ENCODE measurements at regions not wholly inside any gene's neighbourhood (a gene's known extent, or its start where the extent isn't known, plus 50 kb on each side); places are given as distances from the start of the nearest gene placed in this dataset.
A peak's percentile ranks its signal among the peaks of the same experiment; 100 is the strongest.

- peak; percentile 26 for DNase-seq (ENCODE audit: low spot score)
- Mint-ChIP-seq H3K27ac (no peak overlapping the region), H3K36me3 (ENCODE audit: low read depth) (peaks cover 7% of the 10 kb centered on the region; the same call in 1 of the 3 replicates), H3K27me3 (ENCODE audit: insufficient read depth, low read depth, poor library complexity) (peaks cover 5% of the 10 kb centered on the region), H3K4me1 (peaks cover 3% of the 10 kb centered on the region; the same call in 2 of the 3 replicates), H3K4me3 (no peak overlapping the region), H3K9me3 (peaks cover 11% of the 10 kb centered on the region; the same call in 2 of the 3 replicates)
- Histone ChIP-seq H4K20me1 (replicated peaks; ENCODE audit: insufficient read depth) (no peaks in the 10 kb centered on the region), H3K36me3 (ENCODE audit: insufficient read depth) (0 out of 2 replicates have a peak, but pooled peaks cover 3% of the 10 kb centered on the region), H3K4me2 (no peak overlapping the region), H3K27me3 (ENCODE audit: insufficient read depth) (no peaks in the 10 kb centered on the region), H3K79me2 (replicated peaks; ENCODE audit: insufficient read depth) (no peaks in the 10 kb centered on the region), H3K9me2 (ENCODE audit: insufficient read depth) (0 out of 2 replicates have a peak, but pooled peaks cover 5% of the 10 kb centered on the region), H3K4me1 (ENCODE audit: insufficient read depth) (no peaks in the 10 kb centered on the region), H3K4me3 (no peak overlapping the region), H3F3A (replicated peaks; ENCODE audit: low read depth) (no peaks in the 10 kb centered on the region), H2AFZ (no peak overlapping the region), H3K27ac (ENCODE audit: low read depth) (no peak overlapping the region)
- peak; percentile 68 for ATAC-seq
- no peak for TF ChIP-seq JUNB (IDR thresholded peaks at IDR 0.05; ENCODE audit: unreplicated experiment)
- TF ChIP-seq POLR2AphosphoS5 (IDR thresholded peaks at IDR 0.05; ENCODE audit: low read depth), result no peak
- TF ChIP-seq STAT1 (IDR thresholded peaks at IDR 0.05; ENCODE audit: unreplicated experiment), result no peak
- no peak for TF ChIP-seq ZNF331 (CRISPR knock-in tag; IDR thresholded peaks at IDR 0.05; ENCODE audit: low read depth)
- TF ChIP-seq CREB1 (CRISPR knock-in tag; IDR thresholded peaks at IDR 0.05; ENCODE audit: low read depth), result no peak
- no peak for TF ChIP-seq ETS1 (IDR thresholded peaks at IDR 0.05)
- no peak for TF ChIP-seq EZH2phosphoT487 (IDR thresholded peaks at IDR 0.05; ENCODE audit: unreplicated experiment)
- peak in 1 of 2 experiments; percentile 57; a peak in 2 of 4 replicates for TF ChIP-seq CTCF (conservative IDR thresholded peaks at IDR 0.05; ENCODE audit: low read depth in 2 of 2)
- TF ChIP-seq EZH2 (IDR thresholded peaks at IDR 0.05; ENCODE audit: low read depth, unreplicated experiment), result no peak
Measured at GRCh38 chr2:156005999-156006712, 326.4 kb downstream of the NR4A2 start.

- H3K79me2 ChIP-seq (replicated peaks; ENCODE audit: insufficient read depth), result no peaks in the 10 kb centered on the region
- no peak for ATAC-seq
- H3K4me1 ChIP-seq (ENCODE audit: insufficient read depth), result no peaks in the 10 kb centered on the region
- H3K4me3 ChIP-seq, result no peak overlapping the region
- H3F3A ChIP-seq (replicated peaks; ENCODE audit: low read depth), result no peaks in the 10 kb centered on the region
- H4K20me1 ChIP-seq (replicated peaks; ENCODE audit: insufficient read depth), result no peaks in the 10 kb centered on the region
- Mint-ChIP-seq H3K4me1 (peaks cover 3% of the 10 kb centered on the region; the same call in 2 of the 3 replicates), H3K36me3 (ENCODE audit: low read depth) (peaks cover 5% of the 10 kb centered on the region; the same call in 1 of the 3 replicates), H3K4me3 (no peak overlapping the region), H3K27ac (no peak overlapping the region), H3K9me3 (peaks cover 8% of the 10 kb centered on the region; the same call in 2 of the 3 replicates), H3K27me3 (ENCODE audit: insufficient read depth, low read depth, poor library complexity) (peaks cover 3% of the 10 kb centered on the region)
- DNase-seq (ENCODE audit: low spot score), result no peak
- H3K4me2 ChIP-seq, result no peak overlapping the region
- 0 out of 2 replicates have a peak, but pooled peaks cover 5% of the 10 kb centered on the region for H3K9me2 ChIP-seq (ENCODE audit: insufficient read depth)
- 0 out of 2 replicates have a peak, but pooled peaks cover 3% of the 10 kb centered on the region for H3K36me3 ChIP-seq (ENCODE audit: insufficient read depth)
- no peaks in the 10 kb centered on the region for H3K27me3 ChIP-seq (ENCODE audit: insufficient read depth)
- no peak overlapping the region for H3K27ac ChIP-seq (ENCODE audit: low read depth)
- H2AFZ ChIP-seq, result no peak overlapping the region
- TF ChIP-seq CREB1 (CRISPR knock-in tag; IDR thresholded peaks at IDR 0.05; ENCODE audit: low read depth) (no peak), JUNB (IDR thresholded peaks at IDR 0.05; ENCODE audit: unreplicated experiment) (no peak), ETS1 (IDR thresholded peaks at IDR 0.05) (no peak)
- TF ChIP-seq, protein P1, sequence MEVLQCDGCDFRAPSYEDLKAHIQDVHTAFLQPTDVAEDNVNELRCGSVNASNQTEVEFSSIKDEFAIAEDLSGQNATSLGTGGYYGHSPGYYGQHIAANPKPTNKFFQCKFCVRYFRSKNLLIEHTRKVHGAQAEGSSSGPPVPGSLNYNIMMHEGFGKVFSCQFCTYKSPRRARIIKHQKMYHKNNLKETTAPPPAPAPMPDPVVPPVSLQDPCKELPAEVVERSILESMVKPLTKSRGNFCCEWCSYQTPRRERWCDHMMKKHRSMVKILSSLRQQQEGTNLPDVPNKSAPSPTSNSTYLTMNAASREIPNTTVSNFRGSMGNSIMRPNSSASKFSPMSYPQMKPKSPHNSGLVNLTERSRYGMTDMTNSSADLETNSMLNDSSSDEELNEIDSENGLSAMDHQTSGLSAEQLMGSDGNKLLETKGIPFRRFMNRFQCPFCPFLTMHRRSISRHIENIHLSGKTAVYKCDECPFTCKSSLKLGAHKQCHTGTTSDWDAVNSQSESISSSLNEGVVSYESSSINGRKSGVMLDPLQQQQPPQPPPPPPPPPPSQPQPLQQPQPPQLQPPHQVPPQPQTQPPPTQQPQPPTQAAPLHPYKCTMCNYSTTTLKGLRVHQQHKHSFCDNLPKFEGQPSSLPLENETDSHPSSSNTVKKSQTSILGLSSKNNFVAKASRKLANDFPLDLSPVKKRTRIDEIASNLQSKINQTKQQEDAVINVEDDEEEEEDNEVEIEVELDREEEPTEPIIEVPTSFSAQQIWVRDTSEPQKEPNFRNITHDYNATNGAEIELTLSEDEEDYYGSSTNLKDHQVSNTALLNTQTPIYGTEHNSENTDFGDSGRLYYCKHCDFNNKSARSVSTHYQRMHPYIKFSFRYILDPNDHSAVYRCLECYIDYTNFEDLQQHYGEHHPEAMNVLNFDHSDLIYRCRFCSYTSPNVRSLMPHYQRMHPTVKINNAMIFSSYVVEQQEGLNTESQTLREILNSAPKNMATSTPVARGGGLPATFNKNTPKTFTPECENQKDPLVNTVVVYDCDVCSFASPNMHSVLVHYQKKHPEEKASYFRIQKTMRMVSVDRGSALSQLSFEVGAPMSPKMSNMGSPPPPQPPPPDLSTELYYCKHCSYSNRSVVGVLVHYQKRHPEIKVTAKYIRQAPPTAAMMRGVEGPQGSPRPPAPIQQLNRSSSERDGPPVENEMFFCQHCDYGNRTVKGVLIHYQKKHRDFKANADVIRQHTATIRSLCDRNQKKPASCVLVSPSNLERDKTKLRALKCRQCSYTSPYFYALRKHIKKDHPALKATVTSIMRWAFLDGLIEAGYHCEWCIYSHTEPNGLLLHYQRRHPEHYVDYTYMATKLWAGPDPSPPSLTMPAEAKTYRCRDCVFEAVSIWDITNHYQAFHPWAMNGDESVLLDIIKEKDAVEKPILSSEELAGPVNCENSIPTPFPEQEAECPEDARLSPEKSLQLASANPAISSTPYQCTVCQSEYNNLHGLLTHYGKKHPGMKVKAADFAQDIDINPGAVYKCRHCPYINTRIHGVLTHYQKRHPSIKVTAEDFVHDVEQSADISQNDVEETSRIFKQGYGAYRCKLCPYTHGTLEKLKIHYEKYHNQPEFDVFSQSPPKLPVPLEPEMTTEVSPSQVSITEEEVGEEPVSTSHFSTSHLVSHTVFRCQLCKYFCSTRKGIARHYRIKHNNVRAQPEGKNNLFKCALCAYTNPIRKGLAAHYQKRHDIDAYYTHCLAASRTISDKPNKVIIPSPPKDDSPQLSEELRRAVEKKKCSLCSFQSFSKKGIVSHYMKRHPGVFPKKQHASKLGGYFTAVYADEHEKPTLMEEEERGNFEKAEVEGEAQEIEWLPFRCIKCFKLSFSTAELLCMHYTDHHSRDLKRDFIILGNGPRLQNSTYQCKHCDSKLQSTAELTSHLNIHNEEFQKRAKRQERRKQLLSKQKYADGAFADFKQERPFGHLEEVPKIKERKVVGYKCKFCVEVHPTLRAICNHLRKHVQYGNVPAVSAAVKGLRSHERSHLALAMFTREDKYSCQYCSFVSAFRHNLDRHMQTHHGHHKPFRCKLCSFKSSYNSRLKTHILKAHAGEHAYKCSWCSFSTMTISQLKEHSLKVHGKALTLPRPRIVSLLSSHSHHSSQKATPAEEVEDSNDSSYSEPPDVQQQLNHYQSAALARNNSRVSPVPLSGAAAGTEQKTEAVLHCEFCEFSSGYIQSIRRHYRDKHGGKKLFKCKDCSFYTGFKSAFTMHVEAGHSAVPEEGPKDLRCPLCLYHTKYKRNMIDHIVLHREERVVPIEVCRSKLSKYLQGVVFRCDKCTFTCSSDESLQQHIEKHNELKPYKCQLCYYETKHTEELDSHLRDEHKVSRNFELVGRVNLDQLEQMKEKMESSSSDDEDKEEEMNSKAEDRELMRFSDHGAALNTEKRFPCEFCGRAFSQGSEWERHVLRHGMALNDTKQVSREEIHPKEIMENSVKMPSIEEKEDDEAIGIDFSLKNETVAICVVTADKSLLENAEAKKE (CRISPR knock-in tag; IDR thresholded peaks at IDR 0.05), result no peak
Measured at GRCh38 chr2:156005531-156005930, 327.0 kb downstream of the NR4A2 start.

Data from GM23338 (cell line).